Retinal pigment epithelial cell (primary cell): ENCODE measurements at regions not wholly inside any gene's neighbourhood (a gene's known extent, or its start where the extent isn't known, plus 50 kb on each side); places are given as distances from the start of the nearest gene placed in this dataset.
A peak's percentile ranks its signal among the peaks of the same experiment; 100 is the strongest.
"Not testable (repeated sequence)": the region's sequence is repeated elsewhere in the genome, so short reads cannot be mapped to it uniquely, and the experiment has no call there.

Experiments used
- DNase-seq: peaks from one replicate; pipeline ENCODE4 v3.0.0-alpha.2; 2010; ENCODE audit warnings: low read depth
- H3K4me3 ChIP-seq: 2 replicates; pipeline ENCODE4 v1.5.1; 2011; ENCODE audit warnings: mild to moderate bottlenecking, low read length, control low read depth, moderate library complexity
- CTCF ChIP-seq: conservative IDR thresholded peaks from 2 replicates; pipeline ENCODE4 v1.5.1; 2011; ENCODE audit warnings: low read depth, low read length, control low read depth, inconsistent platforms

- H3K4me3 ChIP-seq: no peak overlapping the region
- no peak for DNase-seq
- TF ChIP-seq CTCF: no peak
Observed at GRCh38 chr1:228838717-228839500, 103.6 kb downstream of the RHOU start.

GRCh38 chr1:228839656-228840055 lies 104.4 kb downstream of the RHOU start:
- H3K4me3 ChIP-seq: no peak overlapping the region
- TF ChIP-seq CTCF: no peak
- DNase-seq: no peak

GRCh38 chr1:228841632-228842031 lies 106.4 kb downstream of the RHOU start:
- no peak overlapping the region for H3K4me3 ChIP-seq
- DNase-seq: no peak
- TF ChIP-seq CTCF: no peak

- H3K4me3 ChIP-seq: no peak overlapping the region
- no peak for TF ChIP-seq CTCF
- peak; percentile 89 for DNase-seq
Observed at GRCh38 chr1:228842094-228842775, 107.0 kb downstream of the RHOU start.

GRCh38 chr1:228845101-228845500 lies 109.8 kb downstream of the RHOU start:
- no peak overlapping the region for H3K4me3 ChIP-seq
- no peak for TF ChIP-seq CTCF
- DNase-seq: no peak

- no peak for TF ChIP-seq CTCF
- DNase-seq: no peak
- no peak overlapping the region for H3K4me3 ChIP-seq
Observed at GRCh38 chr1:228846952-228847351, 111.7 kb downstream of the RHOU start.

- not testable (repeated sequence) for H3K4me3 ChIP-seq, DNase-seq
Observed at GRCh38 chr1:228847451-228847850, 112.2 kb downstream of the RHOU start.
